22Rv1 (cell line): ENCODE measurements at regions not wholly inside any gene's neighbourhood (a gene's known extent, or its start where the extent isn't known, plus 50 kb on each side); places are given as distances from the start of the nearest gene placed in this dataset.

Experiments used
- CTCF ChIP-seq: fragments of 450-650 bp; IDR thresholded peaks from 2 replicates; pipeline ENCODE4 v1.5.1; 2017; ENCODE audit warnings: mild to moderate bottlenecking
- ZFX ChIP-seq: fragments of 450-650 bp; IDR thresholded peaks from 2 replicates; pipeline ENCODE4 v1.6.1; 2017; ENCODE audit warnings: antibody characterized with exemption, borderline replicate concordance

GRCh38 chr21:17390569-17390968, 122.3 kb upstream of the CXADR start:
- no peak for TF ChIP-seq CTCF
- TF ChIP-seq ZFX, result no peak
